ENCODE measurements at regions not wholly inside any gene's neighbourhood (a gene's known extent, or its start where the extent isn't known, plus 50 kb on each side); places are given as distances from the start of the nearest gene placed in this dataset.
A peak's percentile ranks its signal among the peaks of the same experiment; 100 is the strongest.

GRCh38 chr2:217017456-217018252, 157.8 kb upstream of the TNP1 start:
- Histone ChIP-seq H3K27me3 (peaks cover 0 to 3% (median 0%) of the 10 kb centered on the region in 4 donors), H3K4me3 (no peak overlapping the region), H3K36me3 (no peaks in the 10 kb centered on the region), H3K27ac (peak overlapping the region in 1 of 4 donors; percentile 7), H3K9me3 (no peaks in the 10 kb centered on the region), H3K4me1 (no peaks in the 10 kb centered on the region)
- TF ChIP-seq CTCF (IDR thresholded peaks at IDR 0.05) (no peak), POLR2A (IDR thresholded peaks at IDR 0.05) (no peak)
- intact Hi-C loops (cut with DNase I), result no loop called here
- no peak for DNase-seq
- 80 to 84% methylated on average over 9 of the region's 9 CpGs for WGBS, 2 donors

DNA sequence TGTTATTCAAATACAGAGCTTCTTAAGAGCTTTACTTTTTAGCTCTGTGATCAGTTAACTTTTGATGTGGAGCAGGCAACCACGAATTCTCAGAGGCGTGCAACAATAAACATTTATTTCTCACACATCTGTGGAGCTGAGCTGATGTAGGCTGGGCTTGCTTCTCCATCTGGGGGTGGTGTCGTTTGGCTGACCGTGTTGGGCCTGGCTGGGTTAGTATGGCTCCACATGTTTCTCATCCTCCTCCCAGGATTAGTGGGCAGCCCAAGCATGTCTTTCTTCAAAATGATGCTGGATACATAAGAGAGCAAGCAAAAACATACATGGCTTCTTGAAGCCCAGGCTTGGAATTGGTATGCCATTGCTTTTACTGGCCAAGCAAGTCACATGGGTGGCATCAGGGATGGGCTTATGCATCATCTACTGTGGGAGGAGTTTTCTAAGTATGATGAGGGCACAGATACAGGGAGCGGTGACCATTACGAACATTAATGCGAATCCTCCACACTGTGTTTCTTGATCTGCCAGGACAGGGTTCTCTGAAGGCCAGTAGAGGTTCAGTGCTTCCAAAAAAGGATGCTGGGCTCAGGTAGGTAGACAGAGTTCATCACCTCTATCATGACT, 157.0 kb upstream of the TNP1 start:
- no peak for TF ChIP-seq POLR2A (IDR thresholded peaks at IDR 0.05)
- TF ChIP-seq CTCF (IDR thresholded peaks at IDR 0.05), result no peak
- Histone ChIP-seq H3K4me3 (no peak overlapping the region), H3K4me1 (no peaks in the 10 kb centered on the region), H3K27ac (peak overlapping the region in 1 of 4 donors; percentile 7), H3K27me3 (peaks cover 0 to 3% (median 0%) of the 10 kb centered on the region in 4 donors), H3K9me3 (no peaks in the 10 kb centered on the region), H3K36me3 (no peaks in the 10 kb centered on the region)
- 82 to 86% methylated on average over 5 to 7 of the region's 7 CpGs for WGBS, 2 donors
- DNase-seq, result no peak
- intact Hi-C loops (cut with DNase I), result no loop called here

GRCh38 chr2:217014328-217015105, 154.7 kb upstream of the TNP1 start:
- H3K36me3 ChIP-seq, result no peaks in the 10 kb centered on the region
- WGBS, 2 donors, result 77 to 90% methylated on average over 6 of the region's 6 CpGs
- H3K4me3 ChIP-seq, result no peak overlapping the region
- no peaks in the 10 kb centered on the region for H3K4me1 ChIP-seq
- H3K27me3 ChIP-seq, result peaks cover 0 to 3% (median 0%) of the 10 kb centered on the region in 4 donors
- no peak overlapping the region for H3K27ac ChIP-seq
- intact Hi-C loops (cut with DNase I), result no loop called here
- no peaks in the 10 kb centered on the region for H3K9me3 ChIP-seq
- TF ChIP-seq POLR2A (IDR thresholded peaks at IDR 0.05) (no peak), CTCF (IDR thresholded peaks at IDR 0.05) (no peak)
- no peak for DNase-seq

DNA sequence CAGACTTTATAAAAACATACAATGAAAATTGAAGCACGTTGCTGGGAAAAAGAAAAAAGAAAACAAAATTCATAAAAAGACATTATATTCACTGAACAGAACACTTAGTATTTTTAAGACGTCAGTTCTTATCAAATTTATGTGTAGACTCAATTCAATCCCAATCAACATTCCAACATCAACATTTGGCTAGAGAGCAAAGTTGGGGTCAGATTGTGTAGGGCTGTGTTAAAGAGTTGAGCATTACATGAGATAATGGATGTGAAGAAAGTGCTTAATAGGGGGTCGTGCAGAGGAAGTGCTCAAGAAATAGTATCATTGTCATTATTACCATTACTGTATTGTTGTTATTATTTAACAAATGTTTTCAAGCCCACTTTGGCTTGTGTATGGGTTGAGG, 154.1 kb upstream of the TNP1 start:
- no peaks in the 10 kb centered on the region for H3K9me3 ChIP-seq
- TF ChIP-seq POLR2A (IDR thresholded peaks at IDR 0.05) (no peak), CTCF (IDR thresholded peaks at IDR 0.05) (no peak)
- WGBS, 2 donors, result 66 to 72% methylated on average over 3 of the region's 3 CpGs
- intact Hi-C loops (cut with DNase I), result no loop called here
- no peak overlapping the region for H3K27ac ChIP-seq
- H3K27me3 ChIP-seq, result peaks cover 0 to 3% (median 0%) of the 10 kb centered on the region in 4 donors
- no peaks in the 10 kb centered on the region for H3K36me3 ChIP-seq
- DNase-seq, result no peak
- no peaks in the 10 kb centered on the region for H3K4me1 ChIP-seq
- H3K4me3 ChIP-seq, result no peak overlapping the region

- H3K27me3 ChIP-seq, result no peaks in the 10 kb centered on the region
- DNase-seq, result no peak
- WGBS, 2 donors, result 66 to 86% methylated on average over 1 to 3 of the region's 4 CpGs
- intact Hi-C loops (cut with DNase I), result no loop called here
- no peaks in the 10 kb centered on the region for H3K36me3 ChIP-seq
- TF ChIP-seq POLR2A (IDR thresholded peaks at IDR 0.05), result no peak
- no peak for TF ChIP-seq CTCF (IDR thresholded peaks at IDR 0.05)
- no peak overlapping the region for H3K4me3 ChIP-seq
- no peaks in the 10 kb centered on the region for H3K4me1 ChIP-seq
- no peaks in the 10 kb centered on the region for H3K9me3 ChIP-seq
- no peak overlapping the region for H3K27ac ChIP-seq
Measured at GRCh38 chr2:217011576-217011975, 151.7 kb upstream of the TNP1 start.
